Neural progenitor cell (in vitro differentiated cells): ENCODE measurements at regions not wholly inside any gene's neighbourhood (a gene's known extent, or its start where the extent isn't known, plus 50 kb on each side); places are given as distances from the start of the nearest gene placed in this dataset.

Experiments used
- DNase-seq: peaks from one replicate; pipeline ENCODE4 v3.0.0-alpha.2; 2016; ENCODE audit warnings: low spot score
- H2AFZ ChIP-seq: fragments of 200-600 bp; sonication (generic); replicated peaks from 2 replicates; pipeline ENCODE4 v1.6.1; 2016; ENCODE audit warnings: antibody characterized with exemption
- H3F3A ChIP-seq: fragments of 200-600 bp; sonication (generic); 2 replicates; pipeline ENCODE4 v1.6.1; 2016; ENCODE audit warnings: antibody characterized with exemption, low read depth
- H3K27ac ChIP-seq: fragments of 200-600 bp; sonication (generic); 2 replicates; pipeline ENCODE4 v1.5.1; 2016; ENCODE audit warnings: mild to moderate bottlenecking
- H3K27me3 ChIP-seq: fragments of 200-600 bp; sonication (generic); 2 replicates; pipeline ENCODE4 v1.6.1; 2016; ENCODE audit warnings: mild to moderate bottlenecking, moderate library complexity
- H3K36me3 ChIP-seq: fragments of 200-600 bp; sonication (generic); 2 replicates; pipeline ENCODE4 v1.5.1; 2016
- H3K4me1 ChIP-seq: fragments of 200-600 bp; sonication (generic); 2 replicates; pipeline ENCODE4 v1.6.1; 2016; ENCODE audit warnings: mixed run types
- H3K4me2 ChIP-seq: fragments of 200-600 bp; sonication (generic); 2 replicates; pipeline ENCODE4 v1.6.1; 2016
- H3K4me3 ChIP-seq: fragments of 200-600 bp; sonication (generic); 2 replicates; pipeline ENCODE4 v1.5.1; 2016
- H3K79me2 ChIP-seq: fragments of 200-600 bp; sonication (generic); 2 replicates; pipeline ENCODE4 v1.6.1; 2016; ENCODE audit warnings: low read depth
- H3K9ac ChIP-seq: fragments of 200-600 bp; sonication (generic); 2 replicates; pipeline ENCODE4 v1.6.1; 2016
- H3K9me3 ChIP-seq: fragments of 200-600 bp; sonication (generic); 2 replicates; pipeline ENCODE4 v1.5.1; 2016; ENCODE audit warnings: low read depth
- H4K20me1 ChIP-seq: fragments of 200-600 bp; sonication (generic); 2 replicates; pipeline ENCODE4 v1.6.1; 2016; ENCODE audit warnings: low read depth
- H3K27ac Mint-ChIP-seq: 3 replicates; pipeline ENCODE4 v1.8.0; 2021; ENCODE audit warnings: mixed read lengths
- H3K27me3 Mint-ChIP-seq: 2 replicates; pipeline ENCODE4 v1.8.0; 2022; ENCODE audit warnings: low read depth, mild to moderate bottlenecking, inconsistent platforms, moderate library complexity, mixed read lengths; ENCODE audit not compliant: insufficient read depth
- H3K36me3 Mint-ChIP-seq: 3 replicates; pipeline ENCODE4 v1.8.0; 2021; ENCODE audit warnings: mixed read lengths
- H3K4me1 Mint-ChIP-seq: 3 replicates; pipeline ENCODE4 v1.8.0; 2021; ENCODE audit warnings: mixed read lengths
- H3K4me3 Mint-ChIP-seq: 3 replicates; pipeline ENCODE4 v1.8.0; 2021; ENCODE audit warnings: mild to moderate bottlenecking, moderate library complexity, mixed read lengths
- H3K9me3 Mint-ChIP-seq: 3 replicates; pipeline ENCODE4 v1.8.0; 2020; ENCODE audit warnings: mixed read lengths
- EZH2 ChIP-seq: fragments of 200-600 bp; sonication (generic); IDR thresholded peaks from 2 replicates; pipeline ENCODE4 v1.6.1; 2017; ENCODE audit warnings: antibody characterized with exemption, mild to moderate bottlenecking, moderate library complexity
- EZH2phosphoT487 ChIP-seq: fragments of 200-600 bp; sonication (generic); IDR thresholded peaks from 2 replicates; pipeline ENCODE4 v1.6.1; 2017; ENCODE audit warnings: antibody characterized with exemption
- TF ChIP-seq, protein P1 (sequence below): fragments of 200-600 bp; sonication (generic); IDR thresholded peaks from 2 replicates; pipeline ENCODE4 v1.5.1; 2017; ENCODE audit warnings: antibody characterized with exemption, mild to moderate bottlenecking

DNA sequence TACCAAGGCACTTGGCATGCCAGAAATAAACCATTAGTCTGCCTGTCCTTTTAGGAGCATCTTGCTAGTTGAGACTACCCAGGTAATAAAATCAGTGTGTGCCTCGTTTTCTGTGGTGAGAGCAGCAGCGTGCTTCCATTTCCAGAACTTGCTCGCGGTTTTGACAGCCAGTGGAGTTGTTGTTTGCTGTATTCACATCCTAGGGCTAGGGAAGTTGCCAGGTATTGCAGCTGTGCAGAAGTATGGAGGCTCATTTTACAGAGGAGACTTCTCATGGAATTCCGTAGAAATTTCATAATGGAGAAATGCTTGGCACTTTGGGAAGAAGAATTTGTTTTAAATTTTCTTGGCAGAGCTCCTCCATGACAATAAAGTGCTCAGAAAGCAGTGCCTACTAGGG is 1355.1 kb upstream of the ZEB2 start:
- no peak overlapping the region for H3K27ac ChIP-seq
- H3K27me3 Mint-ChIP-seq: peaks cover 2% of the 10 kb centered on the region
- H3K79me2 ChIP-seq: no peaks in the 10 kb centered on the region

GRCh38 chr2:145874466-145874865 is 1354.5 kb upstream of the ZEB2 start:
- Histone ChIP-seq H3K4me2 (no peak overlapping the region), H3K36me3 (no peaks in the 10 kb centered on the region), H3K4me1 (no peaks in the 10 kb centered on the region), H3K79me2 (no peaks in the 10 kb centered on the region), H3K9me3 (no peaks in the 10 kb centered on the region), H3K9ac (no peak overlapping the region), H4K20me1 (no peaks in the 10 kb centered on the region), H2AFZ (peak overlapping the region; percentile 4), H3F3A (no peaks in the 10 kb centered on the region), H3K27ac (no peak overlapping the region), H3K27me3 (no peaks in the 10 kb centered on the region), H3K4me3 (no peak overlapping the region)
- Mint-ChIP-seq H3K27me3 (peaks cover 2% of the 10 kb centered on the region), H3K27ac (no peak overlapping the region), H3K4me1 (no peaks in the 10 kb centered on the region), H3K9me3 (no peaks in the 10 kb centered on the region), H3K36me3 (no peaks in the 10 kb centered on the region), H3K4me3 (no peak overlapping the region)
- no peak for DNase-seq
- no peak for TF ChIP-seq EZH2
- no peak for TF ChIP-seq EZH2phosphoT487
- TF ChIP-seq, protein P1, sequence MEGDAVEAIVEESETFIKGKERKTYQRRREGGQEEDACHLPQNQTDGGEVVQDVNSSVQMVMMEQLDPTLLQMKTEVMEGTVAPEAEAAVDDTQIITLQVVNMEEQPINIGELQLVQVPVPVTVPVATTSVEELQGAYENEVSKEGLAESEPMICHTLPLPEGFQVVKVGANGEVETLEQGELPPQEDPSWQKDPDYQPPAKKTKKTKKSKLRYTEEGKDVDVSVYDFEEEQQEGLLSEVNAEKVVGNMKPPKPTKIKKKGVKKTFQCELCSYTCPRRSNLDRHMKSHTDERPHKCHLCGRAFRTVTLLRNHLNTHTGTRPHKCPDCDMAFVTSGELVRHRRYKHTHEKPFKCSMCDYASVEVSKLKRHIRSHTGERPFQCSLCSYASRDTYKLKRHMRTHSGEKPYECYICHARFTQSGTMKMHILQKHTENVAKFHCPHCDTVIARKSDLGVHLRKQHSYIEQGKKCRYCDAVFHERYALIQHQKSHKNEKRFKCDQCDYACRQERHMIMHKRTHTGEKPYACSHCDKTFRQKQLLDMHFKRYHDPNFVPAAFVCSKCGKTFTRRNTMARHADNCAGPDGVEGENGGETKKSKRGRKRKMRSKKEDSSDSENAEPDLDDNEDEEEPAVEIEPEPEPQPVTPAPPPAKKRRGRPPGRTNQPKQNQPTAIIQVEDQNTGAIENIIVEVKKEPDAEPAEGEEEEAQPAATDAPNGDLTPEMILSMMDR: no peak

More for the DNA sequence above, 1355.1 kb upstream of the ZEB2 start:
- TF ChIP-seq, protein P1: no peak
- TF ChIP-seq EZH2phosphoT487: no peak
- TF ChIP-seq EZH2: no peak
- no peak overlapping the region for H3K9ac ChIP-seq
- no peaks in the 10 kb centered on the region for H3K36me3 ChIP-seq
- no peaks in the 10 kb centered on the region for H3K27me3 ChIP-seq
- Mint-ChIP-seq H3K36me3 (no peaks in the 10 kb centered on the region), H3K27ac (no peak overlapping the region), H3K4me1 (no peaks in the 10 kb centered on the region), H3K4me3 (no peak overlapping the region), H3K9me3 (no peaks in the 10 kb centered on the region)
- H2AFZ ChIP-seq: peak overlapping the region; percentile 4
- no peaks in the 10 kb centered on the region for H3K9me3 ChIP-seq
- no peak overlapping the region for H3K4me3 ChIP-seq
- no peaks in the 10 kb centered on the region for H3F3A ChIP-seq
- H4K20me1 ChIP-seq: no peaks in the 10 kb centered on the region
- DNase-seq: no peak
- no peaks in the 10 kb centered on the region for H3K4me1 ChIP-seq
- no peak overlapping the region for H3K4me2 ChIP-seq

- Mint-ChIP-seq H3K36me3 (no peaks in the 10 kb centered on the region), H3K27ac (no peak overlapping the region), H3K4me1 (peaks cover 8% of the 10 kb centered on the region), H3K27me3 (no peaks in the 10 kb centered on the region), H3K4me3 (no peak overlapping the region), H3K9me3 (no peaks in the 10 kb centered on the region)
- Histone ChIP-seq H3K9ac (no peak overlapping the region), H4K20me1 (no peaks in the 10 kb centered on the region), H3K4me2 (no peak overlapping the region), H3K27me3 (no peaks in the 10 kb centered on the region), H3K4me1 (peaks cover 24% of the 10 kb centered on the region), H3K9me3 (no peaks in the 10 kb centered on the region), H3K4me3 (no peak overlapping the region), H3K36me3 (no peaks in the 10 kb centered on the region), H3K27ac (no peak overlapping the region), H3K79me2 (no peaks in the 10 kb centered on the region), H3F3A (peaks cover 26% of the 10 kb centered on the region), H2AFZ (peak overlapping the region; percentile 5)
- TF ChIP-seq, protein P1: no peak
- no peak for TF ChIP-seq EZH2
- TF ChIP-seq EZH2phosphoT487: no peak
- DNase-seq: no peak
Observed at GRCh38 chr2:145864501-145864900, 1344.6 kb upstream of the ZEB2 start.
